ENCODE measurements at regions not wholly inside any gene's neighbourhood (a gene's known extent, or its start where the extent isn't known, plus 50 kb on each side); places are given as distances from the start of the nearest gene placed in this dataset.

DNA sequence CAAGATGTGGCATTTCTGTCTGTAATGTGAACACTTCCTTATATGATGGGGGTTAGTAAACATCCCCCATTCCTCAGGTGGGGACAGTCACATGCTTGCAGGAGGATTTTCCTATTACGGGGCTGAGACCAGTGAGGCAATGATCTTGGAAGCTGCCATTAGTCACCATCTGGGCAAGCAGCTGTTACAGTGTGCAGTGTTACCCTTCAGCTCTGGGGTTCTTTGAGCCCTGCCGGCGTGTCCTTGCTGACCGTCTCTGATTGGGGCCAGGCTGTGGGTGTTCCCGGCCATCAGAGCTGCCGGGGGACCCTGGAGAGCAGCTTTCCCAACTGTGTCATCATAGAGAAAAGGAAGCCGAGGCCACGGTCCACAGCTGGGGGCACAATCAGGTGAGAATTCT lies 126.8 kb upstream of the FAM20C start:
- Histone ChIP-seq H4K91ac (ENCODE audit: insufficient read depth, low read depth, low read length) (peak overlapping the region; percentile 63), H3K4ac (ENCODE audit: low read depth, low read length) (peak overlapping the region; percentile 79), H2AFZ (replicated peaks; ENCODE audit: low read length, poor library complexity) (peak overlapping the region; percentile 39), H3K9ac (ENCODE audit: low read depth, low read length) (no peak overlapping the region), H3K9me3 (ENCODE audit: control insufficient read depth, insufficient read depth, low read length) (no peaks in the 10 kb centered on the region), H2BK120ac (ENCODE audit: low read depth, low read length) (peak overlapping the region; percentile 83), H4K5ac (ENCODE audit: low read depth, low read length) (peak overlapping the region; percentile 9; the same call in 1 of the 2 replicates), H3K27me3 (ENCODE audit: control insufficient read depth, insufficient read depth, low read length) (no peaks in the 10 kb centered on the region), H3K4me1 (ENCODE audit: control insufficient read depth, insufficient read depth, low read length) (peaks cover 16% of the 10 kb centered on the region), H2AK5ac (ENCODE audit: low read depth, low read length) (peak overlapping the region; percentile 25), H2AK9ac (replicated peaks; ENCODE audit: low read depth, low read length, poor library complexity) (peak overlapping the region; percentile 92), H3K18ac (ENCODE audit: low read depth, low read length) (peak overlapping the region; percentile 27; the same call in 1 of the 2 replicates), H3K14ac (replicated peaks; ENCODE audit: low read depth, low read length) (peak overlapping the region; percentile 39), H2BK5ac (ENCODE audit: low read depth, low read length, poor library complexity, severe bottlenecking) (peak overlapping the region; percentile 3), H3K79me1 (ENCODE audit: low read depth in 1 of 2, low read length in 2 of 2) (no peaks in the 10 kb centered on the region; a peak in 1 of 4 replicates), H4K8ac (ENCODE audit: low read depth in 2 of 2, low read length in 2 of 2) (peak overlapping the region in 1 of 2 experiments; percentile 13; a peak in 1 of 4 replicates), H2BK15ac (ENCODE audit: low read depth, low read length) (peak overlapping the region; percentile 72; the same call in 1 of the 3 replicates), H3K9me1 (ENCODE audit: insufficient read depth, low read length) (peaks cover 16% of the 10 kb centered on the region), H3K23ac (ENCODE audit: low read depth, low read length) (no peak overlapping the region), H2BK20ac (ENCODE audit: low read depth, low read length) (peak overlapping the region; percentile 86; the same call in 1 of the 2 replicates), H3K56ac (ENCODE audit: extremely low read depth, insufficient read depth, low read length) (no peak overlapping the region), H3K36me3 (ENCODE audit: control insufficient read depth, insufficient read depth, low read length) (no peaks in the 10 kb centered on the region), H3K27ac (ENCODE audit: insufficient read depth, low read length) (no peak overlapping the region), H3K4me3 (ENCODE audit: insufficient read depth, low read depth, low read length) (no peak overlapping the region), H3K4me2 (ENCODE audit: low read depth, low read length) (no peak overlapping the region), H4K20me1 (ENCODE audit: insufficient read depth, low read length) (no peaks in the 10 kb centered on the region)
- CTCF ChIA-PET: no interaction called here
- ATAC-seq (ENCODE audit: low read depth) (peak; percentile 53), DNase-seq (peak; percentile 70)
- 67% methylated on average over 3 of the region's 8 CpGs; no CpG with 5 or more reads in 1 of the 2 experiments for WGBS, 2 experiments (ENCODE audit: extremely low coverage in 2 of 2, insufficient read length in 1 of 2)
- TF ChIP-seq RAD21 (IDR thresholded peaks at IDR 0.05; ENCODE audit: low read length) (no peak), RFX5 (IDR thresholded peaks at IDR 0.05; ENCODE audit: low read depth, low read length) (no peak), CHD1 (IDR thresholded peaks at IDR 0.05; ENCODE audit: low read depth, low read length) (no peak), CEBPB (IDR thresholded peaks at IDR 0.05; ENCODE audit: low read depth, low read length) (peak; percentile 73), NFE2L2 (IDR thresholded peaks at IDR 0.05; ENCODE audit: low read depth, low read length) (no peak)
- TF ChIP-seq, protein P1, sequence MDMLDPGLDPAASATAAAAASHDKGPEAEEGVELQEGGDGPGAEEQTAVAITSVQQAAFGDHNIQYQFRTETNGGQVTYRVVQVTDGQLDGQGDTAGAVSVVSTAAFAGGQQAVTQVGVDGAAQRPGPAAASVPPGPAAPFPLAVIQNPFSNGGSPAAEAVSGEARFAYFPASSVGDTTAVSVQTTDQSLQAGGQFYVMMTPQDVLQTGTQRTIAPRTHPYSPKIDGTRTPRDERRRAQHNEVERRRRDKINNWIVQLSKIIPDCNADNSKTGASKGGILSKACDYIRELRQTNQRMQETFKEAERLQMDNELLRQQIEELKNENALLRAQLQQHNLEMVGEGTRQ (IDR thresholded peaks at IDR 0.05; ENCODE audit: low read depth, low read length): peak; percentile 15; the same call in 1 of the 2 replicates
- POLR2A ChIA-PET (ENCODE audit: unreplicated experiment): no interaction called here
- dilution Hi-C loops (cut with HindIII; ENCODE audit: low sequenced_read_pairs, unreplicated experiment) (no loop called here), in situ Hi-C loops (cut with MboI; ENCODE audit: low sequenced_read_pairs) (no loop called here), intact Hi-C loops (cut with micrococcal nuclease) (no loop called here)
- BruUV-seq (replicated peaks): no TSS peak

All from IMR-90 (cell line).